AG04449 (cell line): ENCODE measurements at regions not wholly inside any gene's neighbourhood (a gene's known extent, or its start where the extent isn't known, plus 50 kb on each side); places are given as distances from the start of the nearest gene placed in this dataset.
"Not testable (repeated sequence)": the region's sequence is repeated elsewhere in the genome, so short reads cannot be mapped to it uniquely, and the experiment has no call there.

Experiments
- CTCF ChIA-PET: fragments of 350-600 bp; formaldehyde crosslinking; extraction: SDS; loops from one replicate; lab custom pipeline; 2021; ENCODE audit warnings: antibody characterized with exemption; lab: Yijun Ruan, JAX
- POLR2A ChIA-PET: fragments of 400-600, 350-600 bp; formaldehyde crosslinking; extraction: SDS; loops from one replicate; lab custom pipeline; 2020; ENCODE audit warnings: antibody characterized with exemption, inconsistent platforms; lab: Yijun Ruan, JAX
- DNase-seq: peaks from one replicate; pipeline ENCODE4 v3.0.0-alpha.2; 2010; ENCODE audit warnings: low read depth, low spot score
- H3K4me3 ChIP-seq: 2 replicates; pipeline ENCODE4 v1.5.1; 2011; ENCODE audit warnings: low read depth, mild to moderate bottlenecking, control low read depth, low read length
- TF ChIP-seq, protein P1 (sequence below): IDR thresholded peaks from one replicate; pipeline ENCODE4 v1.5.1; 2011; ENCODE audit warnings: mild to moderate bottlenecking, moderate library complexity, low read length, control low read depth, inconsistent platforms; ENCODE audit not compliant: insufficient read depth; ENCODE audit errors: missing control alignments

DNA sequence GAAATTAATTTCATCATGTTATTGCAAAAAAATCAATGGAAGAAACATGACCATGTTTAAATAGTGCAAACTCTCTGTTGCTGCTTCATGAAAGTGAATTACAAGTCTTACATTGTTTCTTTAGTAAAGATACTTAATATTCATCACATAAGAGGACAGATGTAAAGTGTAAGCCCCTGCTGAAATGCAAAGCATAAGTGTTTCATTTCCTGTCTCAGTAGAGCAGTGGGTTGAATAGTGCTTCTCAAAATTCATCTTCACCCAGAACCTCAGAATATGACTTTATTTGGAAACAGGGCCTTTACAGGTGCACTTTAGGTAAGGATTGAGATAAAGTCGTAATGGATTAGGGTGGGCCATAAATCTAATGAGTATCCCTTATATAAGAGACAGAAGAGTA lies 738.4 kb upstream of the RGS18 start:
- ChIA-PET CTCF (no interaction called here), POLR2A (no interaction called here)
- H3K4me3 ChIP-seq: no peak overlapping the region
- TF ChIP-seq, protein P1, sequence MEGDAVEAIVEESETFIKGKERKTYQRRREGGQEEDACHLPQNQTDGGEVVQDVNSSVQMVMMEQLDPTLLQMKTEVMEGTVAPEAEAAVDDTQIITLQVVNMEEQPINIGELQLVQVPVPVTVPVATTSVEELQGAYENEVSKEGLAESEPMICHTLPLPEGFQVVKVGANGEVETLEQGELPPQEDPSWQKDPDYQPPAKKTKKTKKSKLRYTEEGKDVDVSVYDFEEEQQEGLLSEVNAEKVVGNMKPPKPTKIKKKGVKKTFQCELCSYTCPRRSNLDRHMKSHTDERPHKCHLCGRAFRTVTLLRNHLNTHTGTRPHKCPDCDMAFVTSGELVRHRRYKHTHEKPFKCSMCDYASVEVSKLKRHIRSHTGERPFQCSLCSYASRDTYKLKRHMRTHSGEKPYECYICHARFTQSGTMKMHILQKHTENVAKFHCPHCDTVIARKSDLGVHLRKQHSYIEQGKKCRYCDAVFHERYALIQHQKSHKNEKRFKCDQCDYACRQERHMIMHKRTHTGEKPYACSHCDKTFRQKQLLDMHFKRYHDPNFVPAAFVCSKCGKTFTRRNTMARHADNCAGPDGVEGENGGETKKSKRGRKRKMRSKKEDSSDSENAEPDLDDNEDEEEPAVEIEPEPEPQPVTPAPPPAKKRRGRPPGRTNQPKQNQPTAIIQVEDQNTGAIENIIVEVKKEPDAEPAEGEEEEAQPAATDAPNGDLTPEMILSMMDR: no peak
- no peak for DNase-seq

DNA sequence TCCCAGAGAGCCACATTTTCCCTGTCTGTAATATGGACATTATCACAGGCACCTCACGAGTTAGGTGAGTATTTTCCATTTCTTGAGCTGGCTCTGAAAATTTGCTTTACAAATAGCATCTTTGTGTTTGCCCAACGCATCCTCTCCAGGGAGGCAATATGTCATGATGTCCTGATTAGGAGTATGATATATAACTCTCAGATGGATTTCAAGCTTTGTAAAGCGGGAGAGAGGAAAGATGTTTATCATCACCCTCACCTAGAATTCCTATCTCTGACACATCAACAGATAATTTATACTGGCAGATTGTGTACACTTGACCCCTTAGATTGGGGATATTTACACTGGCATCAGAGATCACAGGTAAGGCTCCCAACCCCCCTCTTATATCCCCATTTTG lies 730.7 kb upstream of the RGS18 start:
- H3K4me3 ChIP-seq: no peak overlapping the region
- CTCF ChIA-PET: no interaction called here
- POLR2A ChIA-PET: no interaction called here
- DNase-seq: no peak
- TF ChIP-seq, protein P1: no peak

DNA sequence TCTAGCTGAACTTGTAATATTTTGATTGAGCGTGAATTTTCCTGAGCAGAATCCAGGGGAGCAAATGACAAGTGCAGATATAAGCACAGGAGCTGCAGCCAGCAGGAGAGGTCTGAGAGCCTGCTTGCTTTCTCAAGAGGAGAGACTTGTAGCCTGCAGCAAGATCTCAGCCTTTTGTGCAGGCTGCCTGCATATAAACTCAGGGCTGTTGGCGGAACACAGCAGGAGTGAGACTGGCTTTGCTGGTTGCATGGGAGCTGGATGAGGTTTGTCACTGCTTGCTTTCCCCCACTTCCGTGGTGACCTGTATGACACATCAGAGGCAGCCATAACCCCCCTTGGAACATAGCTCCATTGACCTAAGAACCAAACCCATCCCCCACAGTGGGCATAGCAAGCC lies 725.4 kb upstream of the RGS18 start:
- CTCF ChIA-PET: no interaction called here
- POLR2A ChIA-PET: no interaction called here
- TF ChIP-seq, protein P1: no peak
- DNase-seq: no peak
- no peak overlapping the region for H3K4me3 ChIP-seq

DNA sequence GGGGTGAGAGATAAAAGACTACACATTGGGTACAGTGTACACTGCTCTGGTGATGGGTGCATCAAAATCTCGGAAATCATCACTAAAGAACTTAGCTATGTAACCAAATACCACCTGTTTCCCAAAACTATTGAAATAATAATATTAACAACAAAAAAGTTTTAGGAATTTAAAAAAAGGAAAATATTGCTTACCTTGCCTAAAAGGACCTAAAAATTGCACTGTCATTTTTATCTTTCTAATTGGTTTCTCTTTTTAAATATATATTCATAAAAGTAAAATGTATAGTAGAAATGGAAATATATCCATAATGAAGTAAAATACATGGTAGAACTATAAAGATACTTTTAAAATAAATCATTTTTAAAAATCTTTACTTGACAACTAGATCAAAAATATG lies 719.3 kb upstream of the RGS18 start:
- TF ChIP-seq, protein P1: no peak
- no peak for DNase-seq
- POLR2A ChIA-PET: no interaction called here
- CTCF ChIA-PET: no interaction called here
- no peak overlapping the region for H3K4me3 ChIP-seq

DNA sequence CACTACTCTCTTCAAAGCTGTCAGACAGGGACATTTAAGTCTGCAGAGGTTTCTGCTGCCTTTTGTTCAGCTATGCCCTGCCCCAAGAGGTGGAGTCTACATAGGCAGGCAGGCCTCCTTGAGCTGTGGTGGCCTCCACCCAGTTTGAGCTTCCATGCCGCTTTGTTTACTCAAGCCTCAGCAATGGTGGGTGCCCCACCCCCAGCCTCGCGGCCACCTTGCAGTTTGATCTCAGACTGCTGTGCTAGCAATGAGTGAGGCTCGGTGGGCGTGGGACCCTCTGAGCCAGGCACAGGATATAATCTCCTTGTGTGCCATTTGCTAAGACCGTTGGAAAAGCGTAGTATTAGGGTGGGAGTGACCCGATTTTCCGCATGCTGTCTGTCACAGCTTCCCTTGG lies 710.0 kb upstream of the RGS18 start:
- CTCF ChIA-PET, H3K4me3 ChIP-seq, DNase-seq, POLR2A ChIA-PET: not testable (repeated sequence)

DNA sequence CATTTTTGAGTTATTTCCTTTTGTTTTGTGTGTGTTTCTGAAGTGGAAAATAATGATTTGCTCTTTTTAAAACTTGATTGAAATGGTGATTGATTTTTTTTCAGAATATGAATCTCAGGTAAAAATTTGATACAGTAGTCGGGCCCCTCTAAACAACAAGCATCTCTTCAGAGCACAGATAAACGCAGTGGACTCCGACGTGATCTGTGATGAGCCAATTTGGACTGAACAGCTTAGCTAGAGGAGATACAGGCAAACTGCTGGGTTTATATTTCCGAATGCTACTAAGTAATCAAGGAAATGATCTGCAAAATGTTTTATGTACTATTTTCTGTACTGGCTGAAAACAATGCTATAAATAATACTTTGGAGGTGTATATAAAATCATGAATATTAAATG lies 705.7 kb upstream of the RGS18 start:
- DNase-seq: no peak
- no peak overlapping the region for H3K4me3 ChIP-seq
- TF ChIP-seq, protein P1: no peak
- ChIA-PET CTCF (no interaction called here), POLR2A (no interaction called here)

DNA sequence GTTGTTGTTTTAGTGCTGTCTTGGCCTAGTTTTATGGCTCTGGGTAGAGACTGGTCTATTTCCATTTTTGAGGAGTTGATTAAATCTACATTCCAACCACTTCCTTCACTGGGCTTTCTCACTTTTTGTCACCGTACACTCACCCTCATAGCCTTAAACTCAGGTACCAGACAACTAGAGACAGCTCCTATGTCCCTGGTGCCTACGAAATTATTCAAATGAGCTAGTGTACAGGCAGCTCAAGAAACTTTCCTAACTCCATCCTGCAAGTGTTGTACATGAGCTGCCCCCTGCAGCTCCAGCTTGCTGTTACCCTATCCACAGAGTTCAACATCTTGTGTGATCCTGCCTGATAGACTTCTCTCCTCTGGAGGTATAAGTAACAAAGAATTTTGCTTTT lies 704.8 kb upstream of the RGS18 start:
- no peak for DNase-seq
- ChIA-PET POLR2A (no interaction called here), CTCF (no interaction called here)
- TF ChIP-seq, protein P1: no peak
- H3K4me3 ChIP-seq: no peak overlapping the region
